ENCODE measurements at regions not wholly inside any gene's neighbourhood (a gene's known extent, or its start where the extent isn't known, plus 50 kb on each side); places are given as distances from the start of the nearest gene placed in this dataset.
"Not testable (repeated sequence)": the region's sequence is repeated elsewhere in the genome, so short reads cannot be mapped to it uniquely, and the experiment has no call there.

- DNase-seq: not testable (repeated sequence)
Observed at GRCh38 chr16:16625140-16625539, 246.2 kb downstream of the NPIPA7 start.

DNA sequence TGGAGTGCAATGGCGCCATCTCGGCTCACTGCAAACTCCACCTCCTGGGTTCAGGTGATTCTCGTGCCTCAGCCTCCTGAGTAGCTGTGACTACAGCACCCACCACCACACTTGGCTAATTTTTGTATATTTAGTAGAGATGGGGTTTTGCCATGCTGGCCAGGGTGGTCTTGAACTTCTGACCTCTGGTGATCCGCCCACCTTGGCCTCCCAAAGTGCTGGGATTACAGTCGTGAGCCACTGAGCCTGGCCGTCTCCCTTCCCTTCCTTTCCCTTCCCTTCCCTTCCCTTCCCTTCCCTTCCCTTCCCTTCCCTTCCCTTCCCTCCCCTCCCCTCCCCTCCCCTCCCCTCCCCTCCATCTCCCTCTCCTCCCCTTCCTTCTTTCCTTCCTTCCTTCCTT, 248.9 kb downstream of the NPIPA7 start:
- DNase-seq: not testable (repeated sequence)

DNA sequence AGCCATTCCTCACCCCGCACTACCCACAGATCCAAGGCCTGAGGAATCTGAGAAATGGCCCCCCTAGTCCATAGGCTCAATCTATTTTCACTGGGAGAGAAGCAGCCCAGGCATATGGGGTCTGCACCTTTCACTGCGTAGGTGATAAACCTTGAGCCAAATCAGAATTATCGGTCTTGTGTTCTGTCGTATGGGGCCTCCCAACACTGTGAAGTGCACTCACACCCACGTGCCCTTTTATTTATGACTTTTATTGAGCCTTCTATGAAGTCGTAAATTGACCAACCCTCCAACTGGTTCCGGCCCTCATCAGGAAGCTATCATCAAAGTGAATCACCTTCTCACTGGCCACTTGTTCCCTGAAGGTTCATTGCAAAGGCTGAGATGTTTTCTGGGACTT, 259.3 kb downstream of the NPIPA7 start:
- DNase-seq: not testable (repeated sequence)

GRCh38 chr16:16638714-16639113, 259.8 kb downstream of the NPIPA7 start:
- not testable (repeated sequence) for DNase-seq

DNA sequence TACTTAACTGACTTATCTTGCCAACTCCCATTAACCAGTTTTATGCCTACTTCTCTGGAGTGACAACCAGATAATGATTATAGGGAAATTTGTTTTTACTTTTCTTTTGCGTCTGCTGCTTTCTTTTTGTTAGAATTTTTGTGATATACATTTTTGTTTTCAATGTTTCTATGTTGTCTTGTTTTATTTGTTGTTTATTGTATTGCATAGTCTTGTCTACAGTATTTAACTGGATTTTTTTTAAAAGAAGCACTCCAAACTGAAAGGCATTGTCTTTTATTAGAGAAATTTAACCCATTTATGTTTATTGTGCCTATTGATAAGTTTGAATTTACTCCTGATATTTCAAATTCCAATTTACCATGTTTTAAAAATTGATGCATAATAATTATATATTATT, 264.9 kb downstream of the NPIPA7 start:
- DNase-seq: not testable (repeated sequence)

- not testable (repeated sequence) for DNase-seq
Observed at GRCh38 chr16:16648002-16648401, 269.1 kb downstream of the NPIPA7 start.

DNA sequence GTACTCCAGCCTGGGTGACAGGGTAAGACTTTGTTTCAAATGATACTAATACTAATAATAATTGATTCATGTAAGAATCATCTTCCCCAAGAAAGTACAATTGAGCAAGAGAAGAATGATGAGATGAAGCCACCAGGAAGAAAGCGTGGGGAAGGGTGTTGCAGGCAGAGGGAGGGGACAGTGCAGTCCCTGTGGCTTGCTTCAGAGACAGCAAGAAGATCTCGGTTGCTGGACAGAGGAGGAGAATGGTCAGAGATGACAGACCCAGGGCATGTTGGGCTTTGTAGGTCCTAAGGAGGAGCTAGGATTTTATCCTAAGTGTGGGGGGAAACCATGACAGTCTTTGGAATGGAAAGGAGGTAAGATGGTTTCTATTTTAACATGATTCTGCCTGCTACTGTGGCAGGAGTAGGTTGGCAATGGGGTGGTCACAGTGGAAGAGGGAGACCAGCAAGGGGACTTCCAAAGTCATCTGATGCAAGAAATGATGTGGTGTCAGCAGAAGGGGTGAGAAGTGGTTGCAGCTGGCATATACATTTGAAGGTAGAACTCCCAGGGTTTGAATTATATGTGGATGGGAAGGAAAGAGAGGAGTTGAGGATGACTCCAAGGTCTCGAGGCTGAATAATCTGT, 293.4 kb downstream of the NPIPA7 start:
- not testable (repeated sequence) for DNase-seq

- DNase-seq: not testable (repeated sequence)
Observed at GRCh38 chr16:16674820-16675219, 295.9 kb downstream of the NPIPA7 start.

GRCh38 chr16:16721849-16722248, 342.9 kb downstream of the NPIPA7 start:
- DNase-seq: not testable (repeated sequence)

GRCh38 chr16:16722666-16723065, 343.7 kb downstream of the NPIPA7 start:
- not testable (repeated sequence) for DNase-seq

- not testable (repeated sequence) for DNase-seq
Observed at GRCh38 chr16:16723819-16724519, 345.0 kb downstream of the NPIPA7 start.

- not testable (repeated sequence) for DNase-seq
Observed at GRCh38 chr16:16727048-16727447, 348.1 kb downstream of the NPIPA7 start.

DNA sequence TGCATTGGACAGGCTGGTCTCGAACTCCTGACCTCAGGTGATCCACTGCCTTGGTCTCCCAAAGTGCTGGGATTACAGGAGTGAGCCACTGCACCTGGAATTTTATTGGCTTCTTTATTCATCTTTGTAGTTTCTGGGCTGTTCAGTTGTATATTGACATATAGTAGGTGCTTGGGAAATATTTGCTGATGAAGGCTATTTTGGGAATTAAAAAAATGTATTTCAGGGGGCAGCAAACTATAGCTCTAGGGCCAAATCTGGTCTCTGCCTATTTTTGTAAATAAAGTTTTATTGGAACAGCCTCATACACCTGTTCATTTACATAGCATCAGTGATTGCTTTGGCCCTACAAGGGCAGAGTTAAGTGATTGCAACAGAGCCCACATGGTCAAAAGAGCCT, 363.6 kb downstream of the NPIPA7 start:
- DNase-seq: not testable (repeated sequence)

DNA sequence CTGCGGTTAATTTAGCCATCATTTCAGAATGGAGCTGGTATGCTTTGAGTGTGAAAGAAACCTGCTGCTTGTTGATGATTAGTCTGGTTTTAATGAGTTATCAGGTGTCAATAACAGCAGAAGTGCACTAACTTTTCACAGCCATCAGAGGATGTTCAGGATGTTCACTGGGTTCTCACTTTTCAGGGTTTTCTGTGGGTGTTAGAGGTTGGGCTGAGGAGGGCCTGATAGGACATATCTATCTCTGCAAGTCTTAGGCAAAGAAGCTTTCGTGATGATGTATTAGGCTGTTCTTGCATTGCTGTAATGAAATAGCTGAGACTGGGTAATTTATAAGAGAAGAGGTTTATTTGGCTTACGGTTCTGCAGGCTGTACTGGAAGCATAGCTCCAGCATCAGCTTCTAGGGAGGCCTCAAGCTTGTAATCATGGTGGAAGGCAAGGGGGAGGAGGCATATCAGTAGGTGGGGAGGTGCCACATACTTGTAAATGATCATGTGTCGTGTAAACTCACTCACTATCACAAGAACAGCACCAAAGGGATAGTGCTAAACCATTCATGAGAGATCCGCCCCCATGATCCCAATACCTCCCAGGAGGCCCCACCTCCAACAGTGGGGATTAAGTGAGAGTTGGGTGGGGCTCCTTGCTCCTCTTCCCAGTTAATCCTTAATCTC, 376.2 kb downstream of the NPIPA7 start:
- not testable (repeated sequence) for DNase-seq

DNA sequence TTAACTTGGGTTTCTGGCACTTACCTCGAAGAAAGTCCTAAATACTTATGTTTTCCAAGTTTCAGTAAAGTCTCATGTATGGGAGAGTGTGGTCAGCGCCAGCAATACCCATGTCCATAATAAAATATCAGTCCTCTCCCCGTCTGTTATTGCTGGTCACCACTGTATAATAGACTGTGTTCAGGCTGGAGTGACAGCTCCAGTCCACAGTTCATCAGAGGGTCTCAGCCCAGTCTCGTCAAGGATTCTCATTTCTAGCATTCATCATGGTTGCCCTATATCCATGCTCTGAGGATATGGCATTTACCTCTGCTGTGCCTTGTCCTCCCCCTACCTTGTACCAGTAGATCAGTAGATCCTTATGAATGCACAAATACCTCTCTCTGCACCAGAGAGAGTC, 384.5 kb downstream of the NPIPA7 start:
- no peak for DNase-seq

DNA sequence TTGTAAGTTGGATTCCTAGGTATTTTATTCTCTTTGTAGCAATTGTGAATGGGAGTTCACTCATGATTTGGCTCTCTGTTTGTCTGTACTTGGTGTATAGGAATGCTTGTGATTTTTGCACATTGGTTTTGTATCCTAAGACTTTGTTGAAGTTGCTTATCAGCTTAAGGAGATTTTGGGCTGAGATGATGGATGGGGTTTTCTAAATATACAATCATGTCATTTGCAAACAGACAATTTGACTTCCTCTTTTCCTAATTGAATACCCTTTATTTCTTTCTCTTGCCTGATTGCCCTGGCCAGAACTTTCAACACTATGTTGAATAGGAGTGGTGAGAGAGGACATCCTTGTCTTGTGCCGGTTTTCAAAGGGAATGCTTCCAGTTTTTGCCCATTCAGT, 391.8 kb downstream of the NPIPA7 start:
- DNase-seq: not testable (repeated sequence)

DNA sequence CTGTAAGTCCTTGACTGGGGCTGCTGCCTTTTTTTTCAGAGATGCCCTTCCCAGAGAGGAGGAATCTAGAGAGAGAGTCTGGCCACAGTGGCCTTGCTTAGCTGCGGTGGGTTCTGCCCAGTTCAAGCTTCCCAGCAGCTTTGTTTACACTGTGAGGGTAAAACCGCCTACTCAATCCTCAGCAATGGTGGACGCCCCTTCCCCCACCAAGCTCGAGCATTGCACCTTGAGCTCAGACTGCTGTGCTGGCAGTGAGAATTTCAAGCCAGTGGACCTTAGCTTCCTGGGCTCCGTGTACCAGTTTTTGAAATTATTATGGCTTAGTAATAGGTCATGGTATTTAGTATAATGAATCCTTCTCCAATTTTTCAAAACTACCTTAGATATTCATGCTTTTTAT, 395.4 kb downstream of the NPIPA7 start:
- DNase-seq: no peak

- DNase-seq: no peak
Observed at GRCh38 chr16:16778332-16778731, 399.4 kb downstream of the NPIPA7 start.

GRCh38 chr16:16780588-16780987, 401.6 kb downstream of the NPIPA7 start:
- DNase-seq: no peak

DNA sequence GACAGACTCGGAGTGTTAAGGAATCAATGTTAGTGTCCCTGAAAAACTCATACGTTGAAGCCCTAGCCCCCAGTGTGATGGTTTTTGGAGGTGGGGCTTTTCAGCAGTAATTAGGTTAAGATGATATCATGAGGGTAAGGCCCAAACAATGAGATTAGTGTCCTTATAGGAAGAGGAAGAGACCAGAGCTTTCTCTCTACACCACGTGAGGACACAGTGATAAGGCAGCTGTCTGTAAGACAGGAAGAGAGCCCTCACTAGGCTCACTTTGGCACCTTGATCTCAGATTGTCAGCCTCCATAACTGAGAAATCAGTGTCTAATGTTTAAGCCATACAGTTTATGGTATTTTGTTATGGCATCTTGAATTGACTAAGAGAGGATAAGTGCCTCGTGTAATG, 403.2 kb downstream of the NPIPA7 start:
- DNase-seq: no peak

DNA sequence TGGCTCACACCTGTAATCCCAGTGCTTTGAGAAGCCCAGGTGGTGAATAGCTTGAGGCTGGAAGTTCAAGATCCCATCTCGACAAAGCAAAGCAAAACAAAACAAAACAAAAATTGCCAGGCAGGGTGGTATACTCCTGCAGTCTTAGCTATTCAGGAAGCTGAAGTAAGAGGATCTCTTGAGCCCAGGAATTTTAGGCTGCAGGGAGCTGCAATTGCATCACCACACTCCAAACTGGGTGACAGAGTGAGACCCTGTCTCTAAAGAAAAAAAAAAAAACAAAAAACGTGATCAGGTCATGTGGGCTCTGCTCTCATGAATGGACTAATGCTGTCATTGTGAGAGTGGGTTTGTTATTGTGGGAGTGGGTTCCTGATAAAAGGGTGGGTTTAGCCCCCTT, 409.1 kb downstream of the NPIPA7 start:
- DNase-seq: no peak

DNA sequence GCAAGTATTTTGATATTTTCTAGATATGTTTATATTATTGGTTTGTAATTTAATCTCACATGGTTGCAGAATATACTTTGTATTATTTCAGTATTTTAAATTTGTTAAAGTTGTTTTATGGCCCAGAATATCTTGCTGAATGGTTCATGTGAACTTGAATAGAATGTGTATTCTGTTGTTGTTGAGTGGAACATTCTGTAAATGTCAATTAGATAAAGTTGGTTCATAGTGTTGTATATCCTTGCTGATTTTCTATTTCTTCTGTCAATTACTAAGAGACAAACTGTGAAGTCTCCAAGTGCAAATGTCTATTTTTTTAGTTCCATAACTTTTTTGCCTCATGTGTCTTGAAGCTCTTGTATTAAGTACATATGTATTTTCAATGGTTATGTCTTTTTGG, 411.7 kb downstream of the NPIPA7 start:
- DNase-seq: no peak

DNA sequence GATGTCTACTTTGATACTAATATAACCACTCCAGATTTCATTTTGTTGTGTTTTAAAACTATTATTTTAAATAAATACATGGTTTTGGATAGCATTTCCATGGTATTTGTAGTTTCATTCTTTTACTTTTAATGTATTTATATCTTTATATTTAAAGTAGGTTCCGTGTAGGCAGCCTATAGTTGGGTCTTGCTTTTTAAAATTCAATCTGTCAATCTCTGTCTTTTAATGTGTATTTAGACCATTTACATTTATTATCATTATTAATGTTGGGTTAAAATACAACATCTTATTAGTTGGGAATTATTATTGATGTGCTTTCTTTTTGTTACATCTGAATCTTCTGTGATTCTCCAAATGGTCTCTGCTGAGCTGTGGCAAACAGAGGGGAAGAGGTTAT, 412.1 kb downstream of the NPIPA7 start:
- no peak for DNase-seq

DNA sequence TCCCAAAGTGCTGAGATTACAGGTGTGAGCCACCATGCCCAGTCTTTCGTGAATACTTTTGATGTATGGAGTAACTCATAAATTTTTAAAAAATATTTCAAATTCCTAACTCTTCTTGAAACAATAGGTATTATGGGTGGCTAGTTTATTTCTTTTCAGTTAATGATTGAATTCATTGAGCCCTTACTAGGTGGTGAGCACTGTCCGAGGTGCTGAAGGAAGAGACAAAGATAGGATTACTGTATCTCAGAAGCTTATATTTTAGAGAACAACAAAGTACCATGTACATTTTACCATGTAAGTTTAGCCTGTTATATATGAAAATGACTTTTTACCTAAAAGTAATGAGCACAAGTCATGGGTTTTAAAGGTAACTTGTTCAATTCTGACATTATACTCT, 418.3 kb downstream of the NPIPA7 start:
- DNase-seq: no peak

Measured in T1000 (cell line).